Suprapubic skin (tissue), 4 donors: ENCODE measurements at regions not wholly inside any gene's neighbourhood (a gene's known extent, or its start where the extent isn't known, plus 50 kb on each side); places are given as distances from the start of the nearest gene placed in this dataset.

Source experiments
- DNase-seq, 2 donors: peaks; one replicate each; pipeline ENCODE4 v3.0.0-alpha.2; 2019; ENCODE audit warnings: low spot score in 2 of 2
- H3K27ac ChIP-seq: fragments of 200-600 bp; sonication (generic); one replicate; pipeline ENCODE4 v1.5.1; 2019
- H3K27me3 ChIP-seq: fragments of 200-600 bp; sonication (generic); one replicate; pipeline ENCODE4 v1.5.1; 2019
- H3K36me3 ChIP-seq: fragments of 200-600 bp; sonication (generic); one replicate; pipeline ENCODE4 v1.5.1; 2019
- H3K4me1 ChIP-seq: fragments of 200-600 bp; sonication (generic); one replicate; pipeline ENCODE4 v1.5.1; 2019
- H3K4me3 ChIP-seq: fragments of 200-600 bp; sonication (generic); one replicate; pipeline ENCODE4 v1.5.1; 2019; ENCODE audit warnings: mild to moderate bottlenecking
- H3K9me3 ChIP-seq: fragments of 200-600 bp; sonication (generic); one replicate; pipeline ENCODE4 v1.5.1; 2019
- EP300 ChIP-seq: sonication (generic); formaldehyde crosslinking; IDR thresholded peaks from one replicate; pipeline ENCODE4 v1.6.1; 2017; ENCODE audit warnings: antibody characterized with exemption
- POLR2A ChIP-seq, 2 donors: fragments of 450-650 bp; IDR thresholded peaks; one replicate each; pipeline ENCODE4 v1.6.1; 2017; ENCODE audit warnings: antibody characterized with exemption in 2 of 2, mild to moderate bottlenecking in 2 of 2, moderate library complexity in 2 of 2
- POLR2AphosphoS5 ChIP-seq, 3 donors: sonication (generic); formaldehyde crosslinking; IDR thresholded peaks; one replicate each; pipeline ENCODE4 v1.6.1; 2017; ENCODE audit warnings: antibody characterized with exemption in 3 of 3
- WGBS: methylation state at CpG from one replicate; pipeline ENCODE4 v1.1.5; 2018; 5-methylcytosine and 5-hydroxymethylcytosine counted together
- TF ChIP-seq, protein P1 (sequence below), 2 donors: fragments of 200-600 bp in 1 of 2; fragments of 450-650 bp in 1 of 2; sonication (generic) in 1 of 2; IDR thresholded peaks; one replicate each; pipeline ENCODE4 v1.5.1; 2016 to 2019; ENCODE audit warnings: antibody characterized with exemption in 2 of 2, mild to moderate bottlenecking in 1 of 2, moderate library complexity in 1 of 2

DNA sequence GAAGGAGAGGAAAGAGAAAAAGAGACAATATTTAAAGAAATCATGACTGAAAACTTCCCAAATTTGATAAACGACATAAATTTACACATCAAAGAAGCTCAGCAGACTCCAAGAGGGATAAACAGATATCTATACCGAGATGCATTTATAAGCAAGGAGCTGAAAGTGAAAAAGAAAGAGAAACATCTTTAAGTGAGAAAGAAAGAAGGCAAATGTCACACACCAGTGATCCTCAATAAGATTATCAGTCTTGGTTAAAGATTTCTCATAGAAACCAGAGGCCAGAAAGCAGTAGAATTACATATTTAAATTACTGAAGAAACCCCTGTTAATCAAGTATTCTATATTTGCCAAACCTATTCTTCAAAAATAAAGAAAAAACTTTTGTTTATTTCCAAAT is 424.2 kb downstream of the SLC16A7 start:
- DNase-seq: no peak
- TF ChIP-seq POLR2AphosphoS5 (IDR thresholded peaks at IDR 0.05) (no peak), POLR2A (IDR thresholded peaks at IDR 0.05) (no peak), EP300 (no peak)
- TF ChIP-seq, protein P1, sequence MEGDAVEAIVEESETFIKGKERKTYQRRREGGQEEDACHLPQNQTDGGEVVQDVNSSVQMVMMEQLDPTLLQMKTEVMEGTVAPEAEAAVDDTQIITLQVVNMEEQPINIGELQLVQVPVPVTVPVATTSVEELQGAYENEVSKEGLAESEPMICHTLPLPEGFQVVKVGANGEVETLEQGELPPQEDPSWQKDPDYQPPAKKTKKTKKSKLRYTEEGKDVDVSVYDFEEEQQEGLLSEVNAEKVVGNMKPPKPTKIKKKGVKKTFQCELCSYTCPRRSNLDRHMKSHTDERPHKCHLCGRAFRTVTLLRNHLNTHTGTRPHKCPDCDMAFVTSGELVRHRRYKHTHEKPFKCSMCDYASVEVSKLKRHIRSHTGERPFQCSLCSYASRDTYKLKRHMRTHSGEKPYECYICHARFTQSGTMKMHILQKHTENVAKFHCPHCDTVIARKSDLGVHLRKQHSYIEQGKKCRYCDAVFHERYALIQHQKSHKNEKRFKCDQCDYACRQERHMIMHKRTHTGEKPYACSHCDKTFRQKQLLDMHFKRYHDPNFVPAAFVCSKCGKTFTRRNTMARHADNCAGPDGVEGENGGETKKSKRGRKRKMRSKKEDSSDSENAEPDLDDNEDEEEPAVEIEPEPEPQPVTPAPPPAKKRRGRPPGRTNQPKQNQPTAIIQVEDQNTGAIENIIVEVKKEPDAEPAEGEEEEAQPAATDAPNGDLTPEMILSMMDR (IDR thresholded peaks at IDR 0.05): no peak
- 79% methylated on average over 2 of the region's 2 CpGs for whole genome bisulfite sequencing
- Histone ChIP-seq H3K36me3 (no peaks in the 10 kb centered on the region), H3K4me1 (no peaks in the 10 kb centered on the region), H3K27ac (no peak overlapping the region), H3K27me3 (no peaks in the 10 kb centered on the region), H3K9me3 (no peaks in the 10 kb centered on the region), H3K4me3 (no peak overlapping the region)

GRCh38 chr12:60021235-60021634 is 425.4 kb downstream of the SLC16A7 start:
- Histone ChIP-seq H3K4me3 (no peak overlapping the region), H3K27me3 (no peaks in the 10 kb centered on the region), H3K4me1 (no peaks in the 10 kb centered on the region), H3K27ac (no peak overlapping the region), H3K36me3 (no peaks in the 10 kb centered on the region), H3K9me3 (no peaks in the 10 kb centered on the region)
- WGBS: 96% methylated on average over 3 of the region's 3 CpGs
- DNase-seq: no peak
- TF ChIP-seq EP300 (no peak), POLR2A (IDR thresholded peaks at IDR 0.05) (no peak), POLR2AphosphoS5 (IDR thresholded peaks at IDR 0.05) (no peak)
- TF ChIP-seq, protein P1 (IDR thresholded peaks at IDR 0.05): no peak

DNA sequence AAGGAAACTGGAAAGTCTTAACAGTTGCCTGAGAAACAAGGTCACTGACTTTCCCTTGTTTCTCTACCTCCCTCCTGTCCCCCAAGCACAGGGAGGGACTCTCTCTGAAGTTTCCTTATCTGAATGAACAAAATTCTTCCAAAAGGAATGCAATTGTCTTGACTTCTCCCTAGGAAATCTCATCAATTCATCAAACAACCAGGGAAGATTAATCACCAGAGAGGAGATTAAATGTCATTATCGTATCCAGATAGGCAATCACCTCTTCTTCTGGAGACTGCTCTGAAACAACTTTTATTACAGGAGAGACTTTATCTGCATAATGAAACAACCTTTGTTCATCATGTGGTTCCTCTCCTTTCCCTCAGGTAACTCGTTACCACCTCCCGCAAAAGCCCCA is 431.4 kb downstream of the SLC16A7 start:
- no peak for DNase-seq
- Histone ChIP-seq H3K27me3 (no peaks in the 10 kb centered on the region), H3K4me1 (no peaks in the 10 kb centered on the region), H3K9me3 (no peaks in the 10 kb centered on the region), H3K36me3 (no peaks in the 10 kb centered on the region), H3K4me3 (no peak overlapping the region), H3K27ac (no peak overlapping the region)
- TF ChIP-seq EP300: no peak
- no peak for TF ChIP-seq POLR2AphosphoS5 (IDR thresholded peaks at IDR 0.05)
- TF ChIP-seq, protein P1 (IDR thresholded peaks at IDR 0.05): no peak
- TF ChIP-seq POLR2A (IDR thresholded peaks at IDR 0.05): no peak
- WGBS: 57% methylated on average over 3 of the region's 3 CpGs

DNA sequence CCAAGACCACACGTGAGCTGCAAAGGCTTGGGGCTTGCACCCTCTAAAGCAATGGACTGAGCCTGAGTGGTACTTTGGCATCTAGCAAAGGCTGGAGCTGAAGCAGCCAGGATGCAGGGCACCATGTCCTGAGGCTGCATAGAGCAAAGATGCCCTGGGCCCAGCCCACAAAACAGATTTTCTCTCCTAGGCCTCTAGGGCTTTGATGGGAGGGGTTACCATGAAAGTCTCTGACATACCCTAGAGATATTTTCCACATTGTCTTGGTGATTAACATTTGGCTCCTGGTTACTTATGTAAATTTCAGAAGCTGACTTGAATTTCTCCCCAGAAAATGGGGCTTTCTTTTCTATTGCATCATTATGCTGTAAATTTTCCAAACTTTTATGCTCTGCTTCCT is 438.3 kb downstream of the SLC16A7 start:
- H3K27ac ChIP-seq: no peak overlapping the region
- no peak for DNase-seq
- TF ChIP-seq POLR2AphosphoS5 (IDR thresholded peaks at IDR 0.05): no peak
- no peak for TF ChIP-seq EP300
- no peak for TF ChIP-seq POLR2A (IDR thresholded peaks at IDR 0.05)
- TF ChIP-seq, protein P1 (IDR thresholded peaks at IDR 0.05): no peak
- H3K4me1 ChIP-seq: no peaks in the 10 kb centered on the region
- H3K9me3 ChIP-seq: no peaks in the 10 kb centered on the region
- no CpG with 5 or more reads among the region's 1 CpG for WGBS
- no peaks in the 10 kb centered on the region for H3K27me3 ChIP-seq
- H3K4me3 ChIP-seq: no peak overlapping the region
- H3K36me3 ChIP-seq: no peaks in the 10 kb centered on the region

- DNase-seq: no peak
- TF ChIP-seq EP300 (no peak), POLR2AphosphoS5 (IDR thresholded peaks at IDR 0.05) (no peak), POLR2A (IDR thresholded peaks at IDR 0.05) (no peak)
- TF ChIP-seq, protein P1 (IDR thresholded peaks at IDR 0.05): no peak
- Histone ChIP-seq H3K36me3 (no peaks in the 10 kb centered on the region), H3K27ac (no peak overlapping the region), H3K4me1 (no peaks in the 10 kb centered on the region), H3K4me3 (no peak overlapping the region), H3K9me3 (no peaks in the 10 kb centered on the region), H3K27me3 (no peaks in the 10 kb centered on the region)
Observed at GRCh38 chr12:60035835-60036234, 440.0 kb downstream of the SLC16A7 start.
